HS-27A (cell line): ENCODE measurements at regions not wholly inside any gene's neighbourhood (a gene's known extent, or its start where the extent isn't known, plus 50 kb on each side); places are given as distances from the start of the nearest gene placed in this dataset.

ENCODE experiments used
- DNase-seq: peaks from one replicate; pipeline ENCODE4 v3.0.0-alpha.2; 2012; ENCODE audit warnings: low read depth, missing footprints

- DNase-seq, result no peak
Observed at GRCh38 chr18:10391506-10391905, 62.9 kb upstream of the APCDD1 start.

GRCh38 chr18:10397004-10397403 is 57.4 kb upstream of the APCDD1 start:
- DNase-seq, result no peak

GRCh38 chr18:10398571-10398970 is 55.9 kb upstream of the APCDD1 start:
- no peak for DNase-seq

- no peak for DNase-seq
Observed at GRCh38 chr18:10399465-10399864, 55.0 kb upstream of the APCDD1 start.

- no peak for DNase-seq
Observed at GRCh38 chr18:10400534-10401307, 53.7 kb upstream of the APCDD1 start.

- no peak for DNase-seq
Observed at GRCh38 chr18:10401521-10401920, 52.9 kb upstream of the APCDD1 start.

GRCh38 chr18:10401930-10402329 is 52.5 kb upstream of the APCDD1 start:
- DNase-seq, result no peak

- DNase-seq, result no peak
Observed at GRCh38 chr18:10402871-10403559, 51.4 kb upstream of the APCDD1 start.

- no peak for DNase-seq
Observed at GRCh38 chr18:10403708-10404107, 50.7 kb upstream of the APCDD1 start.

GRCh38 chr18:10404168-10404567 is 50.3 kb upstream of the APCDD1 start:
- DNase-seq, result no peak
